ENCODE measurements at regions not wholly inside any gene's neighbourhood (a gene's known extent, or its start where the extent isn't known, plus 50 kb on each side); places are given as distances from the start of the nearest gene placed in this dataset.

GRCh38 chr5:135162661-135163265, 128.7 kb upstream of the PITX1 start:
- TF ChIP-seq POLR2A (IDR thresholded peaks at IDR 0.05) = no peak
- TF ChIP-seq, protein P1, sequence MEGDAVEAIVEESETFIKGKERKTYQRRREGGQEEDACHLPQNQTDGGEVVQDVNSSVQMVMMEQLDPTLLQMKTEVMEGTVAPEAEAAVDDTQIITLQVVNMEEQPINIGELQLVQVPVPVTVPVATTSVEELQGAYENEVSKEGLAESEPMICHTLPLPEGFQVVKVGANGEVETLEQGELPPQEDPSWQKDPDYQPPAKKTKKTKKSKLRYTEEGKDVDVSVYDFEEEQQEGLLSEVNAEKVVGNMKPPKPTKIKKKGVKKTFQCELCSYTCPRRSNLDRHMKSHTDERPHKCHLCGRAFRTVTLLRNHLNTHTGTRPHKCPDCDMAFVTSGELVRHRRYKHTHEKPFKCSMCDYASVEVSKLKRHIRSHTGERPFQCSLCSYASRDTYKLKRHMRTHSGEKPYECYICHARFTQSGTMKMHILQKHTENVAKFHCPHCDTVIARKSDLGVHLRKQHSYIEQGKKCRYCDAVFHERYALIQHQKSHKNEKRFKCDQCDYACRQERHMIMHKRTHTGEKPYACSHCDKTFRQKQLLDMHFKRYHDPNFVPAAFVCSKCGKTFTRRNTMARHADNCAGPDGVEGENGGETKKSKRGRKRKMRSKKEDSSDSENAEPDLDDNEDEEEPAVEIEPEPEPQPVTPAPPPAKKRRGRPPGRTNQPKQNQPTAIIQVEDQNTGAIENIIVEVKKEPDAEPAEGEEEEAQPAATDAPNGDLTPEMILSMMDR (IDR thresholded peaks at IDR 0.05) = no peak

Data from esophagus squamous epithelium (tissue), 4 donors.